Fibroblast of lung (primary cell): ENCODE measurements at regions not wholly inside any gene's neighbourhood (a gene's known extent, or its start where the extent isn't known, plus 50 kb on each side); places are given as distances from the start of the nearest gene placed in this dataset.

Experiments used
- DNase-seq, 2 donors: peaks; one replicate each; pipeline versions ENCODE4 v3.0.0 to v3.0.0-alpha.2; 2010; ENCODE audit warnings: low read depth in 2 of 2
- H2AFZ ChIP-seq: 2 replicates; pipeline ENCODE4 v1.5.1; 2012; ENCODE audit warnings: low read length, control low read depth, inconsistent platforms
- H3K27ac ChIP-seq: 2 replicates; pipeline ENCODE4 v1.5.1; 2011; ENCODE audit warnings: low read length, control low read depth; ENCODE audit not compliant: insufficient read depth
- H3K27me3 ChIP-seq: 2 replicates; pipeline ENCODE4 v1.5.1; 2011; ENCODE audit warnings: mild to moderate bottlenecking, low read length; ENCODE audit not compliant: control insufficient read depth, insufficient read depth
- H3K36me3 ChIP-seq: 2 replicates; pipeline ENCODE4 v1.5.1; 2011; ENCODE audit warnings: low read length; ENCODE audit not compliant: control insufficient read depth, insufficient read depth
- H3K4me1 ChIP-seq: 2 replicates; pipeline ENCODE4 v1.5.1; 2011; ENCODE audit warnings: low read length; ENCODE audit not compliant: control insufficient read depth, insufficient read depth; ENCODE audit errors: extremely low read depth
- H3K4me2 ChIP-seq: 2 replicates; pipeline ENCODE4 v1.5.1; 2011; ENCODE audit warnings: low read length, control low read depth; ENCODE audit not compliant: insufficient read depth; ENCODE audit errors: extremely low read depth
- H3K4me3 ChIP-seq, 4 experiments: fragments of 200-600 bp in 1 of 4; sonication (generic) in 1 of 4; replicated peaks in 1 of 4; 2 replicates each; pipeline ENCODE4 v1.5.1; 2011 to 2016; ENCODE audit warnings: low read length in 4 of 4, low read depth in 3 of 4, mild to moderate bottlenecking in 3 of 4, control low read depth in 2 of 4, inconsistent platforms in 1 of 4, mixed read lengths in 1 of 4; ENCODE audit not compliant: insufficient read depth in 1 of 4; ENCODE audit errors: control extremely low read depth in 1 of 4
- H3K79me2 ChIP-seq: 2 replicates; pipeline ENCODE4 v1.5.1; 2012; ENCODE audit warnings: mild to moderate bottlenecking, low read length, inconsistent platforms; ENCODE audit not compliant: control insufficient read depth, insufficient read depth
- H3K9ac ChIP-seq: 2 replicates; pipeline ENCODE4 v1.5.1; 2011; ENCODE audit warnings: mild to moderate bottlenecking, low read length, control low read depth; ENCODE audit not compliant: insufficient read depth
- H3K9me3 ChIP-seq: 2 replicates; pipeline ENCODE4 v1.5.1; 2012; ENCODE audit warnings: low read depth, low read length; ENCODE audit not compliant: control insufficient read depth, insufficient read depth
- H4K20me1 ChIP-seq: 2 replicates; pipeline ENCODE4 v1.5.1; 2011; ENCODE audit warnings: low read length; ENCODE audit not compliant: control insufficient read depth, insufficient read depth; ENCODE audit errors: extremely low read depth
- CTCF ChIP-seq, 2 donors: IDR thresholded peaks in 1 of 2; conservative IDR thresholded peaks in 1 of 2; 1 replicate in 1 of 2; 2 replicates in 1 of 2; pipeline ENCODE4 v1.5.1; 2011 to 2012; ENCODE audit warnings: low read length in 2 of 2, control low read depth in 1 of 2, inconsistent platforms in 1 of 2, low read depth in 1 of 2, mild to moderate bottlenecking in 1 of 2
- EZH2 ChIP-seq: IDR thresholded peaks from 2 replicates; pipeline ENCODE4 v1.5.1; 2012; ENCODE audit warnings: low read length, control low read depth, mild to moderate bottlenecking; ENCODE audit errors: missing control alignments

- Histone ChIP-seq H3K9me3 (no peaks in the 10 kb centered on the region), H4K20me1 (no peaks in the 10 kb centered on the region), H2AFZ (no peak overlapping the region), H3K9ac (no peak overlapping the region), H3K27me3 (no peaks in the 10 kb centered on the region), H3K36me3 (no peaks in the 10 kb centered on the region), H3K79me2 (no peaks in the 10 kb centered on the region), H3K4me3 (no peak overlapping the region), H3K4me1 (no peaks in the 10 kb centered on the region), H3K27ac (no peak overlapping the region), H3K4me2 (no peak overlapping the region)
- no peak for DNase-seq
- TF ChIP-seq CTCF (conservative IDR thresholded peaks at IDR 0.05 in 1 of 2, IDR thresholded peaks at IDR 0.05 in 1 of 2; ENCODE audit: low read depth in 1 of 2, low read length in 2 of 2) (no peak), EZH2 (no peak)
These were observed 230.8 kb downstream of the MEX3B start for GRCh38 chr15:81814882-81815455.

- peak in 1 of 2 donors; percentile 8 for DNase-seq
- Histone ChIP-seq H2AFZ (no peak overlapping the region), H3K27me3 (no peaks in the 10 kb centered on the region), H3K4me2 (no peak overlapping the region), H3K36me3 (no peaks in the 10 kb centered on the region), H3K9ac (no peak overlapping the region), H3K4me1 (no peaks in the 10 kb centered on the region), H4K20me1 (no peaks in the 10 kb centered on the region), H3K4me3 (no peak overlapping the region), H3K27ac (no peak overlapping the region), H3K9me3 (no peaks in the 10 kb centered on the region), H3K79me2 (no peaks in the 10 kb centered on the region)
- peak in 1 of 2 donors; percentile 28 for TF ChIP-seq CTCF (conservative IDR thresholded peaks at IDR 0.05 in 1 of 2, IDR thresholded peaks at IDR 0.05 in 1 of 2; ENCODE audit: low read depth in 1 of 2, low read length in 2 of 2)
- no peak for TF ChIP-seq EZH2
These were observed 232.6 kb downstream of the MEX3B start for GRCh38 chr15:81813215-81813614.

GRCh38 chr15:81812456-81812855 lies 233.4 kb downstream of the MEX3B start:
- Histone ChIP-seq H4K20me1 (no peaks in the 10 kb centered on the region), H3K79me2 (no peaks in the 10 kb centered on the region), H3K9ac (no peak overlapping the region), H3K4me3 (no peak overlapping the region), H3K4me1 (no peaks in the 10 kb centered on the region), H3K27me3 (no peaks in the 10 kb centered on the region), H3K4me2 (no peak overlapping the region), H3K36me3 (no peaks in the 10 kb centered on the region), H2AFZ (no peak overlapping the region), H3K9me3 (no peaks in the 10 kb centered on the region), H3K27ac (no peak overlapping the region)
- TF ChIP-seq EZH2 (no peak), CTCF (conservative IDR thresholded peaks at IDR 0.05 in 1 of 2, IDR thresholded peaks at IDR 0.05 in 1 of 2; ENCODE audit: low read depth in 1 of 2, low read length in 2 of 2) (no peak)
- DNase-seq: no peak
